WTC11 (cell line): ENCODE measurements at regions not wholly inside any gene's neighbourhood (a gene's known extent, or its start where the extent isn't known, plus 50 kb on each side); places are given as distances from the start of the nearest gene placed in this dataset.

Experiments
- ATF2 ChIP-seq: sonication (generic); formaldehyde crosslinking; IDR thresholded peaks from 2 replicates; pipeline ENCODE4 v1.8.1; 2022; ENCODE audit warnings: low read depth, missing genetic modification reagents, borderline replicate concordance
- ATF3 ChIP-seq: sonication (generic); formaldehyde crosslinking; conservative IDR thresholded peaks from 2 replicates; pipeline ENCODE4 v1.8.1; 2022; ENCODE audit warnings: mild to moderate bottlenecking, missing genetic modification reagents
- CTCF ChIP-seq: fragments of 200-600 bp; IDR thresholded peaks from 2 replicates; pipeline ENCODE4 v1.8.0; 2022; ENCODE audit warnings: antibody characterized with exemption
- ETV6 ChIP-seq: sonication (generic); formaldehyde crosslinking; IDR thresholded peaks from 2 replicates; pipeline ENCODE4 v1.8.1; 2022; ENCODE audit warnings: mild to moderate bottlenecking, missing genetic modification reagents
- FOXK1 ChIP-seq: sonication (generic); formaldehyde crosslinking; IDR thresholded peaks from 2 replicates; pipeline ENCODE4 v1.8.0; 2022; ENCODE audit warnings: mild to moderate bottlenecking, moderate library complexity, missing genetic modification reagents
- MAX ChIP-seq: sonication (generic); formaldehyde crosslinking; IDR thresholded peaks from 2 replicates; pipeline ENCODE4 v1.8.0; 2022; ENCODE audit warnings: mild to moderate bottlenecking, missing genetic modification reagents
- TCF7 ChIP-seq: sonication (generic); formaldehyde crosslinking; IDR thresholded peaks from 2 replicates; pipeline ENCODE4 v1.8.0; 2022; ENCODE audit warnings: mild to moderate bottlenecking, low read depth, missing genetic modification reagents, moderate library complexity
- TEAD4 ChIP-seq: sonication (generic); formaldehyde crosslinking; IDR thresholded peaks from 2 replicates; pipeline ENCODE4 v1.8.0; 2022; ENCODE audit warnings: mild to moderate bottlenecking, missing genetic modification reagents
- ZBTB21 ChIP-seq: sonication (generic); formaldehyde crosslinking; IDR thresholded peaks from 2 replicates; pipeline ENCODE4 v1.8.1; 2023; ENCODE audit warnings: mild to moderate bottlenecking, missing genetic modification reagents, borderline replicate concordance
- ZMAT4 ChIP-seq: fragments of 250-450 bp; sonication (Bioruptor Pico); IDR thresholded peaks from 2 replicates; pipeline ENCODE4 v1.9.0; 2021; ENCODE audit warnings: mild to moderate bottlenecking
- ZNF138 ChIP-seq: sonication (generic); formaldehyde crosslinking; conservative IDR thresholded peaks from 2 replicates; pipeline ENCODE4 v1.8.1; 2022; ENCODE audit warnings: mild to moderate bottlenecking, moderate library complexity, missing genetic modification reagents
- ZNF232 ChIP-seq: sonication (generic); formaldehyde crosslinking; IDR thresholded peaks from 2 replicates; pipeline ENCODE4 v1.8.0; 2022; ENCODE audit warnings: mild to moderate bottlenecking, missing genetic modification reagents
- ZNF512 ChIP-seq: sonication (generic); formaldehyde crosslinking; IDR thresholded peaks from 2 replicates; pipeline ENCODE4 v1.8.1; 2022; ENCODE audit warnings: missing genetic modification reagents, borderline replicate concordance
- TF ChIP-seq, protein P1 (sequence below): sonication (generic); formaldehyde crosslinking; IDR thresholded peaks from 2 replicates; pipeline ENCODE4 v1.8.1; 2022; ENCODE audit warnings: low read depth, mild to moderate bottlenecking, moderate library complexity, missing genetic modification reagents, borderline replicate concordance

DNA sequence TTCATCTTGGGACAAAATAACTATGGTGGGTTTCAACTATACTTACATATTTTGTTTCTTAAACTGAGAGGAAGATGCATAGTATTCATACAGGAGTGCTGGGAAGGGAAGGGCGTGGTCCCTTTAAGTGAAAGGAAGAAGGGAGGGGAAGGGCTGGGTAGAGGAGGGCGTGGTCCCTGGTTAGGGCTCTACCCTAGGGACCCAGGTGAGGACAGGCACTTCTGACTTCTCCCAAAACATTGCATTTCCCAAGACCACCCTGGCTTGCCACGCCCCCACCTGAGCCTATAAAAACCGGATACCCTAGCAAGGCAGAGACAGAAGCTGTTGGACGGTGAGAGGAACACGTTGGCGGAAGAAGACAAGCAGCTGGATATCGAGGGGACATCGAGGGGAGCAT, 157.6 kb upstream of the PLXNA4 start:
- TF ChIP-seq MAX (CRISPR knock-in tag) (no peak), TCF7 (CRISPR knock-in tag) (no peak), ZNF512 (no peak), ZNF138 (CRISPR knock-in tag) (no peak), ETV6 (CRISPR knock-in tag) (no peak), CTCF (no peak), ATF2 (no peak), FOXK1 (no peak), ZBTB21 (CRISPR knock-in tag) (no peak), ZNF232 (CRISPR knock-in tag) (no peak), TEAD4 (CRISPR knock-in tag) (no peak), ZMAT4 (CRISPR knock-in tag) (no peak), ATF3 (CRISPR knock-in tag) (no peak)
- TF ChIP-seq, protein P1, sequence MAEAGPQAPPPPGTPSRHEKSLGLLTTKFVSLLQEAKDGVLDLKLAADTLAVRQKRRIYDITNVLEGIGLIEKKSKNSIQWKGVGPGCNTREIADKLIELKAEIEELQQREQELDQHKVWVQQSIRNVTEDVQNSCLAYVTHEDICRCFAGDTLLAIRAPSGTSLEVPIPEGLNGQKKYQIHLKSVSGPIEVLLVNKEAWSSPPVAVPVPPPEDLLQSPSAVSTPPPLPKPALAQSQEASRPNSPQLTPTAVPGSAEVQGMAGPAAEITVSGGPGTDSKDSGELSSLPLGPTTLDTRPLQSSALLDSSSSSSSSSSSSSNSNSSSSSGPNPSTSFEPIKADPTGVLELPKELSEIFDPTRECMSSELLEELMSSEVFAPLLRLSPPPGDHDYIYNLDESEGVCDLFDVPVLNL (CRISPR knock-in tag): no peak
